Left lung (tissue), 4 donors: ENCODE measurements at regions not wholly inside any gene's neighbourhood (a gene's known extent, or its start where the extent isn't known, plus 50 kb on each side); places are given as distances from the start of the nearest gene placed in this dataset.

Experiments
- ATAC-seq: fragments of 200-7000 bp; cut with Tn5 transposase; one replicate; pipeline ENCODE4 v1.9.1; 2020; ENCODE audit warnings: moderate library complexity
- DNase-seq, 4 donors: peaks; one replicate each; pipeline ENCODE4 v3.0.0-alpha.2; 2013 to 2020
- H3K27ac ChIP-seq, 2 donors: fragments of 200-600 bp; sonication (generic) in 1 of 2; one replicate each; pipeline versions ENCODE4 v1.5.0 to v1.8.0; 2020 to 2021
- H3K27me3 ChIP-seq, 2 donors: fragments of 200-600 bp; sonication (generic) in 1 of 2; one replicate each; pipeline versions ENCODE4 v1.5.0 to v1.8.0; 2020 to 2021
- H3K36me3 ChIP-seq, 2 donors: fragments of 200-600 bp; sonication (generic) in 1 of 2; one replicate each; pipeline versions ENCODE4 v1.5.0 to v1.8.0; 2020 to 2021
- H3K4me1 ChIP-seq, 2 donors: fragments of 200-600 bp; one replicate each; pipeline ENCODE4 v1.8.0; 2021
- H3K4me3 ChIP-seq, 2 donors: fragments of 200-600 bp; sonication (generic) in 1 of 2; one replicate each; pipeline versions ENCODE4 v1.5.0 to v1.8.0; 2020 to 2021; ENCODE audit warnings: mild to moderate bottlenecking in 1 of 2
- H3K9me3 ChIP-seq, 2 donors: fragments of 200-600 bp; sonication (generic) in 1 of 2; one replicate each; pipeline versions ENCODE4 v1.5.0 to v1.8.0; 2020 to 2021
- CTCF ChIP-seq, 2 donors: fragments of 200-600 bp; sonication (generic) in 1 of 2; IDR thresholded peaks; one replicate each; pipeline versions ENCODE4 v1.5.0 to v1.8.0; 2021; ENCODE audit warnings: antibody characterized with exemption in 2 of 2
- intact Hi-C, 2 donors: fragments of 100-400 bp; cut with DNase I; formaldehyde crosslinking; loops; one replicate each; pipeline versions ENCODE4 v1.11.2 to v1.14.2; 2022
- donor health status: DM: no; HTN: yes; CAD: no.
- donor health status: DM: no; HTN: no; CAD: no.

DNA sequence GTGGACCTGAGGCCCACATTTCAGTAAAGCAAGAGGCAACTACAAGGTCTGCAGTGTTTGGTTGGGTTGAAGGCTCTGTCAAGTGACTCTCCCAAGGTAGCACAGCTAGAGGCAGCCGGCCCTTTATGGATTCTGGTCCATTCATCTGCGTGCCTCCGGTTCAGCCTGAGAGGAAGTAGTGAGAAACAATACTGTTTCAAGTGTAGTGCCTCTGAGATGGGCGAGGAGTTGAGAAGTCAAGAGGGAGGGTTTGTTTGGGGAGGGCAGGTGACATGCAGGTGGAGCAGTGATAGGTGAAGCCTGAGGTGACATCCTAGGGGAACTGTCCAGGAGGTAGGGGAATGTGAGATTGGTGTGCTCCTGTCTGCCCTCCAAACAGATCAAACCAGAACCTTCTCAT lies 933.5 kb downstream of the VRK1 start:
- intact Hi-C loops = no loop called here
- Histone ChIP-seq H3K36me3 (no peaks in the 10 kb centered on the region), H3K4me3 (no peak overlapping the region), H3K9me3 (no peaks in the 10 kb centered on the region), H3K27me3 (no peaks in the 10 kb centered on the region), H3K27ac (no peak overlapping the region), H3K4me1 (no peaks in the 10 kb centered on the region)
- ATAC-seq (no peak), DNase-seq (no peak)
- TF ChIP-seq CTCF (IDR thresholded peaks at IDR 0.05) = no peak

GRCh38 chr14:97731800-97732199 lies 934.6 kb downstream of the VRK1 start:
- Histone ChIP-seq H3K27ac (no peak overlapping the region), H3K9me3 (no peaks in the 10 kb centered on the region), H3K4me3 (no peak overlapping the region), H3K4me1 (no peaks in the 10 kb centered on the region), H3K27me3 (no peaks in the 10 kb centered on the region), H3K36me3 (no peaks in the 10 kb centered on the region)
- intact Hi-C loops = no loop called here
- DNase-seq (no peak), ATAC-seq (no peak)
- no peak for TF ChIP-seq CTCF (IDR thresholded peaks at IDR 0.05)

DNA sequence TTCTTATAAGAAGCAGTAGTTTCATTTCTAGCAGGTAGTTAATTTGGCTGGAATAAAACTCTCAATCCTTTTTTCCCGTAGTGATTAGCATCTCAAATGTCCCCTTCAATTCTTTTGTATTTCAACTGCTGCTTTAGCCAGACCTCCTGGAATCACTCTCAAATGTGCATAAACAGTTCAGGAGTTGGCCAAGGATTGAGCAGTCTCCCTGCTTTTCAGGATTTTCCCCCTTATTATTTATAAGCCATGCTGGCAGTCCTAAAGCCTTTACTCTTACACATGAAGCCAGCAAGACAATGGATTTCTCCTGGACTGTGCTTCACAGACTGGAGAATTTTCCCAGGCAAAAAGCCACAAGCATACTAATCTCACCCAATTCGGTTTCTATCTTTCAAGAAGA lies 950.1 kb downstream of the VRK1 start:
- H3K4me1 ChIP-seq = no peaks in the 10 kb centered on the region
- no peak overlapping the region for H3K27ac ChIP-seq
- no peaks in the 10 kb centered on the region for H3K36me3 ChIP-seq
- H3K27me3 ChIP-seq = no peaks in the 10 kb centered on the region
- no peak for DNase-seq
- no peak for TF ChIP-seq CTCF (IDR thresholded peaks at IDR 0.05)
- intact Hi-C loops = no loop called here
- no peak overlapping the region for H3K4me3 ChIP-seq
- H3K9me3 ChIP-seq = no peaks in the 10 kb centered on the region
- ATAC-seq = no peak

- Histone ChIP-seq H3K4me1 (no peaks in the 10 kb centered on the region), H3K27me3 (no peaks in the 10 kb centered on the region), H3K4me3 (no peak overlapping the region), H3K9me3 (no peaks in the 10 kb centered on the region), H3K27ac (no peak overlapping the region), H3K36me3 (no peaks in the 10 kb centered on the region)
- TF ChIP-seq CTCF (IDR thresholded peaks at IDR 0.05) = no peak
- DNase-seq (no peak), ATAC-seq (no peak)
- intact Hi-C loops = no loop called here
These were observed 951.4 kb downstream of the VRK1 start for GRCh38 chr14:97748616-97749015.

- no peak overlapping the region for H3K27ac ChIP-seq
- DNase-seq = no peak
- no peak overlapping the region for H3K4me3 ChIP-seq
- no peak for ATAC-seq
- no peaks in the 10 kb centered on the region for H3K9me3 ChIP-seq
- no peaks in the 10 kb centered on the region for H3K4me1 ChIP-seq
- no peak for TF ChIP-seq CTCF (IDR thresholded peaks at IDR 0.05)
- no peaks in the 10 kb centered on the region for H3K27me3 ChIP-seq
- intact Hi-C loops = no loop called here
- H3K36me3 ChIP-seq = no peaks in the 10 kb centered on the region
These were observed 960.3 kb downstream of the VRK1 start for GRCh38 chr14:97757491-97757890.
